ENCODE measurements at regions not wholly inside any gene's neighbourhood (a gene's known extent, or its start where the extent isn't known, plus 50 kb on each side); places are given as distances from the start of the nearest gene placed in this dataset.
"Not testable (repeated sequence)": the region's sequence is repeated elsewhere in the genome, so short reads cannot be mapped to it uniquely, and the experiment has no call there.

GRCh38 chr12:13924286-13924685 lies 57.1 kb downstream of the GRIN2B start:
- DNase-seq: no peak
- Mint-ChIP-seq H3K9me3 (no peaks in the 10 kb centered on the region), H3K4me3 (no peak overlapping the region), H3K4me1 (no peaks in the 10 kb centered on the region), H3K27ac (no peak overlapping the region), H3K27me3 (no peaks in the 10 kb centered on the region), H3K36me3 (ENCODE audit: low read depth) (no peaks in the 10 kb centered on the region)
- intact Hi-C loops (cut with micrococcal nuclease): no loop called here

- no peak for DNase-seq
- Mint-ChIP-seq H3K36me3 (ENCODE audit: low read depth) (no peaks in the 10 kb centered on the region), H3K9me3 (no peaks in the 10 kb centered on the region), H3K4me3 (no peak overlapping the region), H3K27me3 (no peaks in the 10 kb centered on the region), H3K4me1 (no peaks in the 10 kb centered on the region), H3K27ac (no peak overlapping the region)
- intact Hi-C loops (cut with micrococcal nuclease): no loop called here
These were observed 62.5 kb downstream of the GRIN2B start for GRCh38 chr12:13918897-13919296.

GRCh38 chr12:13915096-13915495 lies 66.3 kb downstream of the GRIN2B start:
- intact Hi-C loops (cut with micrococcal nuclease): no loop called here

GRCh38 chr12:13913371-13913770 lies 68.0 kb downstream of the GRIN2B start:
- H3K4me1 Mint-ChIP-seq: no peaks in the 10 kb centered on the region
- intact Hi-C loops (cut with micrococcal nuclease): no loop called here
- H3K27me3 Mint-ChIP-seq: no peaks in the 10 kb centered on the region
- no peak overlapping the region for H3K4me3 Mint-ChIP-seq
- no peak for DNase-seq
- H3K27ac Mint-ChIP-seq: no peak overlapping the region
- H3K36me3 Mint-ChIP-seq (ENCODE audit: low read depth): no peaks in the 10 kb centered on the region
- no peaks in the 10 kb centered on the region for H3K9me3 Mint-ChIP-seq

More at GRCh38 chr12:13915096-13915495, 66.3 kb downstream of the GRIN2B start:
- Mint-ChIP-seq H3K9me3 (no peaks in the 10 kb centered on the region), H3K4me3 (no peak overlapping the region), H3K27me3 (no peaks in the 10 kb centered on the region), H3K36me3 (ENCODE audit: low read depth) (no peaks in the 10 kb centered on the region), H3K4me1 (no peaks in the 10 kb centered on the region), H3K27ac (no peak overlapping the region)
- no peak for DNase-seq

- Mint-ChIP-seq H3K4me3 (no peak overlapping the region), H3K9me3 (no peaks in the 10 kb centered on the region), H3K27me3 (no peaks in the 10 kb centered on the region), H3K4me1 (no peaks in the 10 kb centered on the region), H3K27ac (no peak overlapping the region), H3K36me3 (ENCODE audit: low read depth) (no peaks in the 10 kb centered on the region)
- intact Hi-C loops (cut with micrococcal nuclease): no loop called here
- no peak for DNase-seq
These were observed 69.4 kb downstream of the GRIN2B start for GRCh38 chr12:13911756-13912554.

GRCh38 chr12:13905794-13906193 lies 75.6 kb downstream of the GRIN2B start:
- no peaks in the 10 kb centered on the region for H3K27me3 Mint-ChIP-seq
- H3K4me3 Mint-ChIP-seq: no peak overlapping the region
- H3K4me1 Mint-ChIP-seq: no peaks in the 10 kb centered on the region
- no peak overlapping the region for H3K27ac Mint-ChIP-seq
- no peaks in the 10 kb centered on the region for H3K9me3 Mint-ChIP-seq
- no peak for DNase-seq
- no peaks in the 10 kb centered on the region for H3K36me3 Mint-ChIP-seq (ENCODE audit: low read depth)
- intact Hi-C loops (cut with micrococcal nuclease): no loop called here

- Mint-ChIP-seq H3K27ac (no peak overlapping the region), H3K9me3 (no peaks in the 10 kb centered on the region), H3K4me1 (no peaks in the 10 kb centered on the region), H3K27me3 (no peaks in the 10 kb centered on the region), H3K36me3 (ENCODE audit: low read depth) (no peaks in the 10 kb centered on the region), H3K4me3 (no peak overlapping the region)
- intact Hi-C loops (cut with micrococcal nuclease): no loop called here
- no peak for DNase-seq
These were observed 80.7 kb downstream of the GRIN2B start for GRCh38 chr12:13900718-13901117.

GRCh38 chr12:13898387-13898786 lies 83.0 kb downstream of the GRIN2B start:
- intact Hi-C loops (cut with micrococcal nuclease); DNase-seq; H3K4me1 Mint-ChIP-seq; H3K27me3 Mint-ChIP-seq; H3K9me3 Mint-ChIP-seq; H3K4me3 Mint-ChIP-seq; H3K36me3 Mint-ChIP-seq (ENCODE audit: low read depth); H3K27ac Mint-ChIP-seq: not testable (repeated sequence)

GRCh38 chr12:13897811-13898210 lies 83.6 kb downstream of the GRIN2B start:
- no peaks in the 10 kb centered on the region for H3K9me3 Mint-ChIP-seq
- no peak overlapping the region for H3K4me3 Mint-ChIP-seq
- H3K27me3 Mint-ChIP-seq: peaks cover 1% of the 10 kb centered on the region
- DNase-seq: no peak
- no peaks in the 10 kb centered on the region for H3K36me3 Mint-ChIP-seq (ENCODE audit: low read depth)
- H3K4me1 Mint-ChIP-seq: no peaks in the 10 kb centered on the region
- no peak overlapping the region for H3K27ac Mint-ChIP-seq
- intact Hi-C loops (cut with micrococcal nuclease): no loop called here

- Mint-ChIP-seq H3K4me3 (no peak overlapping the region), H3K27me3 (peaks cover 1% of the 10 kb centered on the region), H3K36me3 (ENCODE audit: low read depth) (no peaks in the 10 kb centered on the region), H3K9me3 (no peaks in the 10 kb centered on the region), H3K4me1 (no peaks in the 10 kb centered on the region), H3K27ac (no peak overlapping the region)
- no peak for DNase-seq
- intact Hi-C loops (cut with micrococcal nuclease): no loop called here
These were observed 85.3 kb downstream of the GRIN2B start for GRCh38 chr12:13896063-13896626.

GRCh38 chr12:13891902-13892301 lies 89.5 kb downstream of the GRIN2B start:
- no peaks in the 10 kb centered on the region for H3K4me1 Mint-ChIP-seq
- no peaks in the 10 kb centered on the region for H3K36me3 Mint-ChIP-seq (ENCODE audit: low read depth)
- H3K4me3 Mint-ChIP-seq: no peak overlapping the region
- peaks cover 1% of the 10 kb centered on the region for H3K27me3 Mint-ChIP-seq
- no peak for DNase-seq
- no peaks in the 10 kb centered on the region for H3K9me3 Mint-ChIP-seq
- intact Hi-C loops (cut with micrococcal nuclease): no loop called here
- no peak overlapping the region for H3K27ac Mint-ChIP-seq

GRCh38 chr12:13890943-13891342 lies 90.5 kb downstream of the GRIN2B start:
- intact Hi-C loops (cut with micrococcal nuclease): no loop called here
- no peaks in the 10 kb centered on the region for H3K9me3 Mint-ChIP-seq
- no peaks in the 10 kb centered on the region for H3K36me3 Mint-ChIP-seq (ENCODE audit: low read depth)
- no peak for DNase-seq
- H3K4me3 Mint-ChIP-seq: no peak overlapping the region
- H3K4me1 Mint-ChIP-seq: no peaks in the 10 kb centered on the region
- no peak overlapping the region for H3K27ac Mint-ChIP-seq
- peaks cover 1% of the 10 kb centered on the region for H3K27me3 Mint-ChIP-seq

- intact Hi-C loops (cut with micrococcal nuclease): no loop called here
- peak; percentile 22 for DNase-seq
- no peak overlapping the region for H3K4me3 Mint-ChIP-seq
- no peaks in the 10 kb centered on the region for H3K27me3 Mint-ChIP-seq
- H3K9me3 Mint-ChIP-seq: no peaks in the 10 kb centered on the region
- no peaks in the 10 kb centered on the region for H3K4me1 Mint-ChIP-seq
- H3K27ac Mint-ChIP-seq: no peak overlapping the region
- no peaks in the 10 kb centered on the region for H3K36me3 Mint-ChIP-seq (ENCODE audit: low read depth)
These were observed 93.5 kb downstream of the GRIN2B start for GRCh38 chr12:13887779-13888388.

GRCh38 chr12:13882176-13882575 lies 99.2 kb downstream of the GRIN2B start:
- Mint-ChIP-seq H3K27ac (no peak overlapping the region), H3K4me1 (no peaks in the 10 kb centered on the region), H3K36me3 (ENCODE audit: low read depth) (no peaks in the 10 kb centered on the region), H3K4me3 (no peak overlapping the region), H3K9me3 (no peaks in the 10 kb centered on the region), H3K27me3 (no peaks in the 10 kb centered on the region)
- intact Hi-C loops (cut with micrococcal nuclease): no loop called here
- DNase-seq: no peak

Measured in activated CD4-positive, alpha-beta T cell treated with anti-CD3 and anti-CD28 coated beads, Interleukin-2, amount 10 ng/mL, durations not matched to agents 24 days and 14 days (primary cell).